HG03354 (cell line): ENCODE measurements at regions not wholly inside any gene's neighbourhood (a gene's known extent, or its start where the extent isn't known, plus 50 kb on each side); places are given as distances from the start of the nearest gene placed in this dataset.
A peak's percentile ranks its signal among the peaks of the same experiment; 100 is the strongest.

Experiments used
- ATAC-seq: cut with Tn5 transposase; IDR thresholded peaks from one replicate; pipeline ENCODE4 v1.9.1; 2021; ENCODE audit warnings: mild to moderate bottlenecking; ENCODE audit not compliant: unreplicated experiment, poor library complexity, severe bottlenecking

GRCh38 chr9:99718631-99719030 is 103.1 kb upstream of the NR4A3 start:
- no peak for ATAC-seq

- ATAC-seq, result peak; percentile 92
Observed at GRCh38 chr9:99720455-99721050, 101.1 kb upstream of the NR4A3 start.

GRCh38 chr9:99721898-99722297 is 99.8 kb upstream of the NR4A3 start:
- no peak for ATAC-seq

- no peak for ATAC-seq
Observed at GRCh38 chr9:99722877-99723276, 98.8 kb upstream of the NR4A3 start.

- no peak for ATAC-seq
Observed at GRCh38 chr9:99724640-99725039, 97.0 kb upstream of the NR4A3 start.

- ATAC-seq, result no peak
Observed at GRCh38 chr9:99725852-99726251, 95.8 kb upstream of the NR4A3 start.

GRCh38 chr9:99726758-99727157 is 94.9 kb upstream of the NR4A3 start:
- no peak for ATAC-seq

GRCh38 chr9:99730062-99730461 is 91.6 kb upstream of the NR4A3 start:
- ATAC-seq, result no peak

GRCh38 chr9:99731950-99732349 is 89.7 kb upstream of the NR4A3 start:
- ATAC-seq, result no peak

GRCh38 chr9:99732715-99733114 is 89.0 kb upstream of the NR4A3 start:
- ATAC-seq, result no peak

GRCh38 chr9:99735041-99735440 is 86.6 kb upstream of the NR4A3 start:
- no peak for ATAC-seq

GRCh38 chr9:99736291-99736690 is 85.4 kb upstream of the NR4A3 start:
- no peak for ATAC-seq

- no peak for ATAC-seq
Observed at GRCh38 chr9:99737649-99738048, 84.0 kb upstream of the NR4A3 start.

- ATAC-seq, result no peak
Observed at GRCh38 chr9:99743006-99743405, 78.7 kb upstream of the NR4A3 start.

- ATAC-seq, result no peak
Observed at GRCh38 chr9:99743455-99743854, 78.2 kb upstream of the NR4A3 start.

GRCh38 chr9:99744132-99744531 is 77.6 kb upstream of the NR4A3 start:
- ATAC-seq, result no peak

- no peak for ATAC-seq
Observed at GRCh38 chr9:99745085-99745484, 76.6 kb upstream of the NR4A3 start.

GRCh38 chr9:99746406-99746805 is 75.3 kb upstream of the NR4A3 start:
- no peak for ATAC-seq

GRCh38 chr9:99748266-99748665 is 73.4 kb upstream of the NR4A3 start:
- no peak for ATAC-seq

GRCh38 chr9:99748676-99749075 is 73.0 kb upstream of the NR4A3 start:
- no peak for ATAC-seq

- ATAC-seq, result no peak
Observed at GRCh38 chr9:99749641-99750040, 72.0 kb upstream of the NR4A3 start.

- no peak for ATAC-seq
Observed at GRCh38 chr9:99750526-99750925, 71.2 kb upstream of the NR4A3 start.
